Astrocyte (in vitro differentiated cells and primary cell): ENCODE measurements at regions not wholly inside any gene's neighbourhood (a gene's known extent, or its start where the extent isn't known, plus 50 kb on each side); places are given as distances from the start of the nearest gene placed in this dataset.

Experiments used
- CTCF ChIP-seq: IDR thresholded peaks from 2 replicates; pipeline ENCODE4 v1.5.1; 2011; ENCODE audit warnings: low read depth, mild to moderate bottlenecking, inconsistent platforms, low read length, moderate library complexity; ENCODE audit not compliant: insufficient read depth
- EZH2 ChIP-seq: IDR thresholded peaks from 2 replicates; pipeline ENCODE4 v1.6.1; 2012; ENCODE audit warnings: mild to moderate bottlenecking, low read length, inconsistent platforms; ENCODE audit not compliant: insufficient read depth

GRCh38 chr11:116503216-116504160 lies 269.3 kb downstream of the BUD13 start:
- TF ChIP-seq CTCF (no peak), EZH2 (no peak)
